ENCODE measurements at regions not wholly inside any gene's neighbourhood (a gene's known extent, or its start where the extent isn't known, plus 50 kb on each side); places are given as distances from the start of the nearest gene placed in this dataset.

DNA sequence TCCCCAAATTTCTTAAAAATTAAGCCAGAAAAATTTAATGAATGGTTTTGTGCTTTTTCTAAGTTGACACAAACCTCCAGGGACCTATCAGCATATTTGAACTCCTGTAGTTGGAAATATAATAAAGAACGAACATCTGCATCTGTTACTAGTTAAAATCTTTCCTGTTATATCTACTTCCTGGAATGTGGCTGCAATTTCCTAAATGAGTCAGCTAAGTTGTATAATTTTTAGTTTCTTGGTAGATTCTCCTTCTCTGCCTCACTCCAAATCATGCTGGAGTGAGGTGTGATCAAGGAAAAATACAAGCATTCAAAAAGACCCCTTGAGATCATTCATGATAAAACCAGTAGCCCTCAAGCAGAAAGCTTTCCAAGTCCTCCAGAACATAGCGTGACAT is 106.2 kb upstream of the MCTP2 start:
- H3K79me2 ChIP-seq (ENCODE audit: control insufficient read depth in 1 of 2, insufficient read depth in 2 of 2, low read length in 2 of 2), result no peaks in the 10 kb centered on the region
- H4K8ac ChIP-seq (ENCODE audit: extremely low read depth, insufficient read depth, low read length), result no peak overlapping the region
- no peak overlapping the region for H2BK12ac ChIP-seq (ENCODE audit: low read depth, low read length)
- H2BK15ac ChIP-seq (ENCODE audit: low read length), result no peak overlapping the region
- no peak overlapping the region for H3K4ac ChIP-seq (replicated peaks; ENCODE audit: insufficient read length, low read depth, low read length)
- no peak overlapping the region for H3K27ac ChIP-seq (ENCODE audit: low read depth, low read length)
- peaks cover 0 to 1% (median 0%) of the 10 kb centered on the region in 4 experiments; a peak in 1 of 7 replicates for H3K27me3 ChIP-seq (replicated peaks in 1 of 4; ENCODE audit: control insufficient read depth in 3 of 4, extremely low read depth in 1 of 4, insufficient read depth in 3 of 4, low read length in 3 of 4)
- no peak for TF ChIP-seq CBX8 (IDR thresholded peaks at IDR 0.05; ENCODE audit: borderline replicate concordance, low read depth, low read length)
- no peak overlapping the region for H2AFZ ChIP-seq (ENCODE audit: low read length)
- H3K36me3 ChIP-seq (ENCODE audit: control insufficient read depth in 2 of 4, insufficient read depth in 4 of 4, low read length in 3 of 4), result no peaks in the 10 kb centered on the region
- 92% methylated on average over 2 of the region's 2 CpGs; no CpG with 5 or more reads in 1 of the 2 experiments for WGBS, 2 experiments (ENCODE audit: extremely low coverage in 1 of 2, insufficient coverage in 1 of 2, insufficient read length in 1 of 2, insufficient replicate concordance in 2 of 2, low coverage in 1 of 2, low lambda C conversion rate in 2 of 2, missing lambda C conversion rate in 1 of 2)
- H2BK20ac ChIP-seq (ENCODE audit: low read length), result no peak overlapping the region
- no peak overlapping the region for H3K23ac ChIP-seq (ENCODE audit: insufficient read length)
- no peak overlapping the region for H3K4me3 ChIP-seq (ENCODE audit: extremely low read depth in 1 of 4, insufficient read depth in 2 of 4, low read depth in 3 of 4, low read length in 4 of 4)
- no peak overlapping the region for H3K4me2 ChIP-seq (ENCODE audit: insufficient read depth in 1 of 2, low read depth in 2 of 2, low read length in 2 of 2)
- H3K56ac ChIP-seq (replicated peaks; ENCODE audit: insufficient read length, low read depth, low read length), result no peak overlapping the region
- H3K9me3 ChIP-seq (ENCODE audit: insufficient read depth in 2 of 2, low read depth in 1 of 2, low read length in 1 of 2), result no peaks in the 10 kb centered on the region
- no peak overlapping the region for H3K9ac ChIP-seq (replicated peaks in 1 of 4; ENCODE audit: extremely low read depth in 1 of 4, low read depth in 3 of 4, low read length in 3 of 4)
- no peak for DNase-seq (ENCODE audit: low read depth in 1 of 2, low spot score in 2 of 2)
- ChIA-PET POLR2A (ENCODE audit: partially characterized antibody) (no interaction called here), CTCF (ENCODE audit: partially characterized antibody) (interaction anchor here (1.0 kb wide), 1 partner anchor 39 kb away, joined by 3 read pairs; no protein-coding TSS in a partner anchor)
- FAIRE-seq, result no peak
- H4K5ac ChIP-seq (ENCODE audit: insufficient read length, low read depth, low read length), result no peak overlapping the region
- H3K14ac ChIP-seq (ENCODE audit: insufficient read length), result no peak overlapping the region
- no peaks in the 10 kb centered on the region for H3K23me2 ChIP-seq (ENCODE audit: low read depth, low read length)
- no peak overlapping the region for H2AK5ac ChIP-seq (ENCODE audit: low read depth, low read length)
- peaks cover 0 to 5% (median 2%) of the 10 kb centered on the region in 4 experiments; a peak in 4 of 7 replicates for H3K4me1 ChIP-seq (replicated peaks in 1 of 4; ENCODE audit: control insufficient read depth in 3 of 4, insufficient read depth in 4 of 4, low read length in 3 of 4)
- no peak overlapping the region for H4K91ac ChIP-seq (replicated peaks; ENCODE audit: insufficient read length, low read length)
- H2BK120ac ChIP-seq (replicated peaks; ENCODE audit: low read depth, low read length), result no peak overlapping the region
- H2BK5ac ChIP-seq (ENCODE audit: low read depth, low read length), result no peak overlapping the region
- H3K79me1 ChIP-seq (ENCODE audit: low read depth, low read length), result no peaks in the 10 kb centered on the region
- H4K20me1 ChIP-seq (replicated peaks in 1 of 2; ENCODE audit: control insufficient read depth in 1 of 2, insufficient read depth in 2 of 2, low read length in 2 of 2), result no peaks in the 10 kb centered on the region
- H3K18ac ChIP-seq (ENCODE audit: extremely low read depth, low read length), result no peak overlapping the region

Data from H1 (cell line).